ENCODE measurements at regions not wholly inside any gene's neighbourhood (a gene's known extent, or its start where the extent isn't known, plus 50 kb on each side); places are given as distances from the start of the nearest gene placed in this dataset.

DNA sequence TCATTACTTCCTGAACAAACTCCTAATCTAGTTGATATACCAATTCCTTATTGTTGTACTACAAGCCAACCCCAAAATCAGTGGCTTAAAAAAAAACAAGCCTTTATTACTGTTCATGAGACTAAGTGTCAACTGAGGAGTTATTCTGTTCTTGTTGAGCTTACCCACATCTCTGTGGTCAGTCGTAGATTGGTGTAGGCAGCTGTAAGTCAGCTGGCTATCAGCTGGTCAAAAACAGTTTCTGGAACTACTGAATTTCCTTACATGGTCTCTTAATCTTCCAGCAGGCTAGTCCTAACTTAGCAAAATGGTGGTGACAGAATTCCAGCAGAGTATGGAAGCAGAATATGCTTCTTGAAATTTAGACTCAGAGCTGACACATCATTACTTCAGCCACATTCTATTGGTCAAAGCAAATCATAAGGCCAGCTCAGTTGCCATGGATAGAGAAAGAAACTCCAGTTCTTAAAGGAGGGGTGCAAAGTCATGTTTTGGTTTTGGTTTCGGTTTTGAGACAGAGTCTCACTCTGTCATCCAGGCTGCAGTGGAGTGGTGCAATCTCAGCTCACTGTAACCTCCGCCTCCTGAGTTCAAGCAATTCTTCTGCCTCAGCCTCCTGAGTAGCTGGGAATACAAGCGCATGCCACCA is 386.1 kb upstream of the MPDZ start:
- TF ChIP-seq EZH2phosphoT487 (IDR thresholded peaks at IDR 0.05; ENCODE audit: insufficient read depth, low read depth) (no peak), EZH2 (IDR thresholded peaks at IDR 0.05; ENCODE audit: insufficient read depth, poor library complexity, severe bottlenecking) (no peak)
- Histone ChIP-seq H3K9ac (no peak overlapping the region), H3K9me3 (ENCODE audit: low read depth) (no peaks in the 10 kb centered on the region), H4K20me1 (ENCODE audit: insufficient read depth) (no peaks in the 10 kb centered on the region), H3K4me3 (no peak overlapping the region), H2AFZ (0 out of 2 replicates have a peak overlapping the region, but pooled peaks have one; percentile 41), H3K9me2 (ENCODE audit: insufficient read depth) (no peaks in the 10 kb centered on the region), H3K27ac (no peak overlapping the region), H3K79me2 (ENCODE audit: insufficient read depth) (no peaks in the 10 kb centered on the region), H3F3A (ENCODE audit: insufficient read depth) (no peaks in the 10 kb centered on the region), H3K4me2 (ENCODE audit: unreplicated experiment) (no peak overlapping the region), H3K4me1 (ENCODE audit: insufficient read depth) (no peaks in the 10 kb centered on the region), H3K27me3 (replicated peaks; ENCODE audit: insufficient read depth) (no peaks in the 10 kb centered on the region), H3K36me3 (ENCODE audit: low read depth) (no peaks in the 10 kb centered on the region)
- in situ Hi-C loops (cut with MboI), result no loop called here
- 77 to 84% methylated on average over 4 of the region's 4 CpGs for WGBS, 2 experiments (ENCODE audit: low coverage in 1 of 2, low lambda C conversion rate in 2 of 2, missing lambda C conversion rate in 2 of 2)
- DNase-seq, result peak; percentile 12

GRCh38 chr9:13661014-13661413 is 381.5 kb upstream of the MPDZ start:
- Histone ChIP-seq H3K27me3 (replicated peaks; ENCODE audit: insufficient read depth) (no peaks in the 10 kb centered on the region), H3K9ac (no peak overlapping the region), H3K4me2 (ENCODE audit: unreplicated experiment) (no peak overlapping the region), H3K9me3 (ENCODE audit: low read depth) (no peaks in the 10 kb centered on the region), H3K79me2 (ENCODE audit: insufficient read depth) (no peaks in the 10 kb centered on the region), H2AFZ (no peak overlapping the region), H4K20me1 (ENCODE audit: insufficient read depth) (no peaks in the 10 kb centered on the region), H3K9me2 (ENCODE audit: insufficient read depth) (no peaks in the 10 kb centered on the region), H3K27ac (no peak overlapping the region), H3F3A (ENCODE audit: insufficient read depth) (no peaks in the 10 kb centered on the region), H3K4me3 (no peak overlapping the region), H3K4me1 (ENCODE audit: insufficient read depth) (no peaks in the 10 kb centered on the region), H3K36me3 (ENCODE audit: low read depth) (no peaks in the 10 kb centered on the region)
- WGBS, 2 experiments (ENCODE audit: low coverage in 1 of 2, low lambda C conversion rate in 2 of 2, missing lambda C conversion rate in 2 of 2), result 76 to 87% methylated on average over 3 of the region's 3 CpGs
- DNase-seq, result no peak
- in situ Hi-C loops (cut with MboI), result no loop called here
- no peak for TF ChIP-seq EZH2 (IDR thresholded peaks at IDR 0.05; ENCODE audit: insufficient read depth, poor library complexity, severe bottlenecking)
- no peak for TF ChIP-seq EZH2phosphoT487 (IDR thresholded peaks at IDR 0.05; ENCODE audit: insufficient read depth, low read depth)

- WGBS, 2 experiments (ENCODE audit: low coverage in 1 of 2, low lambda C conversion rate in 2 of 2, missing lambda C conversion rate in 2 of 2), result 51 to 61% methylated on average over 6 of the region's 6 CpGs
- Histone ChIP-seq H3K9me2 (ENCODE audit: insufficient read depth) (no peaks in the 10 kb centered on the region), H3K4me2 (ENCODE audit: unreplicated experiment) (no peak overlapping the region), H3K9ac (no peak overlapping the region), H3K79me2 (ENCODE audit: insufficient read depth) (no peaks in the 10 kb centered on the region), H3K9me3 (ENCODE audit: low read depth) (no peaks in the 10 kb centered on the region), H2AFZ (no peak overlapping the region), H3K27me3 (replicated peaks; ENCODE audit: insufficient read depth) (0 out of 2 replicates have a peak, but pooled peaks cover 3% of the 10 kb centered on the region), H3K36me3 (ENCODE audit: low read depth) (no peaks in the 10 kb centered on the region), H4K20me1 (ENCODE audit: insufficient read depth) (no peaks in the 10 kb centered on the region), H3K4me3 (no peak overlapping the region), H3K27ac (no peak overlapping the region), H3F3A (ENCODE audit: insufficient read depth) (no peaks in the 10 kb centered on the region), H3K4me1 (ENCODE audit: insufficient read depth) (no peaks in the 10 kb centered on the region)
- DNase-seq, result no peak
- in situ Hi-C loops (cut with MboI), result no loop called here
- TF ChIP-seq EZH2 (IDR thresholded peaks at IDR 0.05; ENCODE audit: insufficient read depth, poor library complexity, severe bottlenecking), result no peak
- TF ChIP-seq EZH2phosphoT487 (IDR thresholded peaks at IDR 0.05; ENCODE audit: insufficient read depth, low read depth), result no peak
Measured at GRCh38 chr9:13651969-13652663, 372.6 kb upstream of the MPDZ start.

DNA sequence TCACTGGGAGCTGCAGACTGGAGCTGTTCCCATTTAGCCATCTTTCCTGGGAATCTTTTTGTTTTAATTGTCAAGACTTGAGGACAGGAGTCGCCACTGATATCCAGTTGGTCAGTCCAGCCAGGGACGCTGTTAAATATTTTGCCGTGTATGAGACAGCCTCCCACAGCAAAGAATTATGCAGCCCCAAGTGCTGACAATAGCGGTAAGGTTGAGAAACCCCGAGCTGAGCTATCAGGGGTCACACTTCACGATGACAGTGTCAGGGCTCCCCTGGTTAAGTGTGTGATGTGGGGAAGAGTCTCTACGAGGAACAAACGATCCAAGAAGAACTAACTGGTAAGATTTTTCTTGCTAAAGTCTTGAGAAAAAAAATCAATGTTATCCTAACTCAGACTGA is 372.0 kb upstream of the MPDZ start:
- Histone ChIP-seq H4K20me1 (ENCODE audit: insufficient read depth) (no peaks in the 10 kb centered on the region), H2AFZ (no peak overlapping the region), H3K9me2 (ENCODE audit: insufficient read depth) (no peaks in the 10 kb centered on the region), H3K4me2 (ENCODE audit: unreplicated experiment) (no peak overlapping the region), H3K9me3 (ENCODE audit: low read depth) (no peaks in the 10 kb centered on the region), H3K4me3 (no peak overlapping the region), H3K36me3 (ENCODE audit: low read depth) (no peaks in the 10 kb centered on the region), H3K27me3 (replicated peaks; ENCODE audit: insufficient read depth) (0 out of 2 replicates have a peak, but pooled peaks cover 3% of the 10 kb centered on the region), H3K27ac (no peak overlapping the region), H3K9ac (no peak overlapping the region), H3K4me1 (ENCODE audit: insufficient read depth) (no peaks in the 10 kb centered on the region), H3K79me2 (ENCODE audit: insufficient read depth) (no peaks in the 10 kb centered on the region), H3F3A (ENCODE audit: insufficient read depth) (no peaks in the 10 kb centered on the region)
- no peak for DNase-seq
- in situ Hi-C loops (cut with MboI), result no loop called here
- TF ChIP-seq EZH2phosphoT487 (IDR thresholded peaks at IDR 0.05; ENCODE audit: insufficient read depth, low read depth), result no peak
- no peak for TF ChIP-seq EZH2 (IDR thresholded peaks at IDR 0.05; ENCODE audit: insufficient read depth, poor library complexity, severe bottlenecking)
- 77 to 86% methylated on average over 8 of the region's 8 CpGs for WGBS, 2 experiments (ENCODE audit: low coverage in 1 of 2, low lambda C conversion rate in 2 of 2, missing lambda C conversion rate in 2 of 2)

All from GM23248 (cell line).